HCT116 (cell line): ENCODE measurements at regions not wholly inside any gene's neighbourhood (a gene's known extent, or its start where the extent isn't known, plus 50 kb on each side); places are given as distances from the start of the nearest gene placed in this dataset.

Experiments used
- ATAC-seq: fragments of 200-7000 bp; cut with Tn5 transposase; 2 replicates; pipeline ENCODE4 v1.9.1; 2020; ENCODE audit warnings: mild to moderate bottlenecking, moderate library complexity
- BruUV-seq: library from RNA; stranded (reverse); fragments of 400-500 nt; replicated peaks from 2 replicates; lab custom pipeline; 2021; lab: Mats Ljungman, UMichigan
- CTCF ChIA-PET: fragments of 300-600 bp; sonication (Branson Sonifier 250); formaldehyde crosslinking; loops from one replicate; lab custom pipeline; 2021; ENCODE audit warnings: antibody characterized with exemption; lab: Charles Lee
- POLR2A ChIA-PET: fragments of 300-600, 350-600 bp; sonication (Branson Sonifier 250); formaldehyde crosslinking; loops from one replicate; lab custom pipeline; 2021; ENCODE audit warnings: antibody characterized with exemption; lab: Charles Lee
- RAD21 ChIA-PET, 2 experiments: fragments of 300-600 bp; sonication (Branson Sonifier 250); formaldehyde crosslinking; loops; one replicate each; lab custom pipeline; 2023; ENCODE audit warnings: low total read pairs in 2 of 2; ENCODE audit not compliant: uncharacterized antibody in 2 of 2, unreplicated experiment in 2 of 2, low non-redundant PET in 1 of 2; lab: Charles Lee
- DNase-seq: peaks from one replicate; pipeline ENCODE4 v3.0.0-alpha.2; 2010; ENCODE audit warnings: low read depth, low spot score
- H2AFZ ChIP-seq: fragments of 200-600 bp; shearing (Covaris generic), sonication (generic); 2 replicates; pipeline ENCODE4 v1.6.1; 2017; ENCODE audit warnings: low read depth, mixed run types, mixed read lengths, antibody characterized with exemption, low read length; ENCODE audit not compliant: poor library complexity, severe bottlenecking
- H3K27ac ChIP-seq: 2 replicates; pipeline ENCODE4 v1.5.1; 2012; ENCODE audit warnings: low read depth, low read length
- H3K27me3 ChIP-seq: fragments of 200-600 bp; sonication (generic); 2 replicates; pipeline ENCODE4 v1.6.1; 2016; ENCODE audit warnings: mixed run types, low read length, mixed read lengths; ENCODE audit not compliant: insufficient read depth
- H3K36me3 ChIP-seq, 2 experiments: fragments of 200-500 bp in 1 of 2; fragments of 200-600 bp in 1 of 2; sonication (Bioruptor generic) in 1 of 2; sonication (generic) in 1 of 2; 2 replicates each; pipeline versions ENCODE4 v1.5.1 to v1.6.1; 2014 to 2016; ENCODE audit warnings: low read length in 2 of 2, inconsistent platforms in 1 of 2, mixed read lengths in 1 of 2, mixed run types in 1 of 2; ENCODE audit not compliant: insufficient read depth in 2 of 2, control insufficient read depth in 1 of 2
- H3K4me1 ChIP-seq, 2 experiments: fragments of 200-600 bp in 1 of 2; sonication (generic) in 1 of 2; 2 replicates each; pipeline versions ENCODE4 v1.5.1 to v1.6.1; 2012 to 2017; ENCODE audit warnings: low read length in 2 of 2, inconsistent platforms in 1 of 2, mild to moderate bottlenecking in 1 of 2, mixed read lengths in 1 of 2, mixed run types in 1 of 2, moderate library complexity in 1 of 2; ENCODE audit not compliant: insufficient read depth in 2 of 2, control insufficient read depth in 1 of 2
- H3K4me2 ChIP-seq: fragments of 200-600 bp; sonication (generic); 2 replicates; pipeline ENCODE4 v1.6.1; 2017; ENCODE audit warnings: mixed run types, low read length, mixed read lengths
- H3K4me3 ChIP-seq, 2 experiments: fragments of 200-600 bp in 1 of 2; sonication (generic) in 1 of 2; replicated peaks in 1 of 2; 2 replicates each; pipeline ENCODE4 v1.5.1; 2011 to 2016; ENCODE audit warnings: low read length in 2 of 2, control low read depth in 1 of 2, low read depth in 1 of 2, mild to moderate bottlenecking in 1 of 2, mixed read lengths in 1 of 2, mixed run types in 1 of 2
- H3K79me2 ChIP-seq: fragments of 200-600 bp; sonication (generic); 2 replicates; pipeline ENCODE4 v1.6.1; 2017; ENCODE audit warnings: mild to moderate bottlenecking, mixed run types, low read length, moderate library complexity, mixed read lengths; ENCODE audit not compliant: insufficient read depth
- H3K9ac ChIP-seq: fragments of 200-600 bp; sonication (generic); 2 replicates; pipeline ENCODE4 v1.6.1; 2016; ENCODE audit warnings: low read length, mixed read lengths
- H3K9me2 ChIP-seq: fragments of 200-600 bp; sonication (generic), shearing (Covaris generic); 2 replicates; pipeline ENCODE4 v1.6.1; 2017; ENCODE audit warnings: mixed run types, mild to moderate bottlenecking, moderate library complexity; ENCODE audit not compliant: insufficient read depth
- H3K9me3 ChIP-seq, 2 experiments: fragments of 200-500 bp in 1 of 2; fragments of 200-600 bp in 1 of 2; sonication (Bioruptor generic) in 1 of 2; sonication (generic) in 1 of 2; 2 replicates each; pipeline ENCODE4 v1.6.1; 2014 to 2017; ENCODE audit warnings: low read length in 2 of 2, mixed read lengths in 2 of 2, inconsistent platforms in 1 of 2, low read depth in 1 of 2, mild to moderate bottlenecking in 1 of 2, mixed run types in 1 of 2, moderate library complexity in 1 of 2; ENCODE audit not compliant: control insufficient read depth in 1 of 2, insufficient read depth in 1 of 2
- H4K20me1 ChIP-seq: fragments of 200-600 bp; sonication (generic), shearing (Covaris generic); 2 replicates; pipeline ENCODE4 v1.6.1; 2017; ENCODE audit warnings: mixed run types, mild to moderate bottlenecking, moderate library complexity; ENCODE audit not compliant: insufficient read depth
- CTCF ChIP-seq, 3 experiments: fragments of 200-600 bp in 1 of 3; sonication (generic) in 1 of 3; IDR thresholded peaks in 2 of 3; conservative IDR thresholded peaks in 1 of 3; 2 replicates each; pipeline ENCODE4 v1.5.1; 2012 to 2017; ENCODE audit warnings: low read depth in 2 of 3, low read length in 2 of 3, antibody characterized with exemption in 1 of 3, borderline replicate concordance in 1 of 3, control low read depth in 1 of 3, mild to moderate bottlenecking in 1 of 3, mixed read lengths in 1 of 3, mixed run types in 1 of 3, moderate library complexity in 1 of 3; ENCODE audit not compliant: insufficient read depth in 1 of 3
- EGR1 ChIP-seq: IDR thresholded peaks from 2 replicates; pipeline ENCODE4 v1.6.1; 2012; ENCODE audit warnings: low read depth
- EZH2 ChIP-seq: fragments of 200-600 bp; sonication (generic); IDR thresholded peaks from 2 replicates; pipeline ENCODE4 v1.6.1; 2017; ENCODE audit warnings: antibody characterized with exemption, mixed run types
- EZH2phosphoT487 ChIP-seq: fragments of 200-600 bp; IDR thresholded peaks from 2 replicates; pipeline ENCODE4 v1.6.1; 2018; ENCODE audit warnings: antibody characterized with exemption, borderline replicate concordance
- RAD21 ChIP-seq: IDR thresholded peaks from 2 replicates; pipeline ENCODE4 v1.6.1; 2012; ENCODE audit warnings: low read depth, mild to moderate bottlenecking
- REST ChIP-seq: IDR thresholded peaks from 2 replicates; pipeline ENCODE4 v1.6.1; 2012; ENCODE audit warnings: low read depth
- SIN3A ChIP-seq: IDR thresholded peaks from 2 replicates; pipeline ENCODE4 v1.6.1; 2012; ENCODE audit warnings: low read depth
- SRF ChIP-seq: IDR thresholded peaks from 2 replicates; pipeline ENCODE4 v1.6.1; 2012; ENCODE audit warnings: low read depth
- TCF7L2 ChIP-seq: IDR thresholded peaks from 2 replicates; pipeline ENCODE4 v1.7.0; 2011; ENCODE audit warnings: borderline replicate concordance, inconsistent platforms; ENCODE audit not compliant: insufficient read depth, insufficient read length; ENCODE audit errors: extremely low read depth
- YY1 ChIP-seq: IDR thresholded peaks from 2 replicates; pipeline ENCODE4 v1.6.1; 2011; ENCODE audit warnings: low read length, low read depth, moderate library complexity, mild to moderate bottlenecking; ENCODE audit not compliant: insufficient replicate concordance; ENCODE audit errors: extremely low read depth
- ZBTB33 ChIP-seq: IDR thresholded peaks from 2 replicates; pipeline ENCODE4 v1.6.1; 2011; ENCODE audit warnings: mild to moderate bottlenecking, low read length, moderate library complexity; ENCODE audit not compliant: insufficient replicate concordance; ENCODE audit errors: extremely low read depth
- ZFX ChIP-seq: fragments of 450-650 bp; IDR thresholded peaks from 2 replicates; pipeline ENCODE4 v1.6.1; 2017
- ZNF274 ChIP-seq: fragments of 200-500 bp; sonication (Bioruptor generic); IDR thresholded peaks from 2 replicates; pipeline ENCODE4 v1.6.1; 2014; ENCODE audit warnings: mild to moderate bottlenecking, low read depth, low read length, inconsistent platforms
- intact Hi-C: fragments of 100-400 bp; cut with micrococcal nuclease; formaldehyde crosslinking; loops from 2 replicates; pipeline ENCODE4 v1.10.0; 2022
- TF ChIP-seq, protein P1 (sequence below): IDR thresholded peaks from 2 replicates; pipeline ENCODE4 v1.6.1; 2012

DNA sequence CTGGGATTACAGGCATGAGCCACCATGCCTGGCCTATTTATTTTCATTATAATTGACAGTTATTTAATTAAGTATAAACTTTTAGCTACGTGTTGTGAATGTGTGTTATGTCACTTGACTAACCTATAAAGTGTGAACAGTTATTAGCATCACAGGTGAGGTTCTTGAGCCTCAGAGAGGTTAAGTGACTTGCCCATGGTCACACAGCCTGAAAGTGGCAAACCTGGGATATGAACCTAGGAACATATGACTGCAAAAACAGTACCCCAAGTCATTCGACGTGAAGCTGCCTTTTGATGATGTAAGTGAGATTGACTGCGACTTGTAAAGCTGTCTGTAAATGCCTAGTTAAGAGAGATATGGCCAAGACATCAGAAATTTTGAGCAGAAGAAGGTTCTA lies 77.9 kb upstream of the SALL4 start:
- H2AFZ ChIP-seq = no peak overlapping the region
- TF ChIP-seq EGR1 (no peak), SIN3A (no peak), CTCF (IDR thresholded peaks at IDR 0.05 in 2 of 3, conservative IDR thresholded peaks at IDR 0.05 in 1 of 3; ENCODE audit: borderline replicate concordance in 1 of 3, insufficient read depth in 1 of 3, low read depth in 2 of 3, low read length in 2 of 3) (no peak), ZNF274 (no peak), SRF (no peak), EZH2phosphoT487 (no peak), EZH2 (no peak), TCF7L2 (no peak), REST (no peak), ZBTB33 (no peak), YY1 (no peak), ZFX (no peak), RAD21 (no peak)
- TF ChIP-seq, protein P1, sequence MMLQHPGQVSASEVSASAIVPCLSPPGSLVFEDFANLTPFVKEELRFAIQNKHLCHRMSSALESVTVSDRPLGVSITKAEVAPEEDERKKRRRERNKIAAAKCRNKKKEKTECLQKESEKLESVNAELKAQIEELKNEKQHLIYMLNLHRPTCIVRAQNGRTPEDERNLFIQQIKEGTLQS = no peak
- H3K4me1 ChIP-seq = no peaks in the 10 kb centered on the region
- ATAC-seq (no peak), DNase-seq (no peak)
- H3K27ac ChIP-seq = no peak overlapping the region
- no peaks in the 10 kb centered on the region for H3K36me3 ChIP-seq
- intact Hi-C loops = no loop called here
- no TSS peak for BruUV-seq
- no peaks in the 10 kb centered on the region for H4K20me1 ChIP-seq
- H3K27me3 ChIP-seq = no peaks in the 10 kb centered on the region
- ChIA-PET CTCF (no interaction called here), RAD21 (no interaction called here), POLR2A (no interaction called here)
- H3K9ac ChIP-seq = no peak overlapping the region
- no peaks in the 10 kb centered on the region for H3K9me3 ChIP-seq
- H3K79me2 ChIP-seq = no peaks in the 10 kb centered on the region
- H3K4me2 ChIP-seq = no peak overlapping the region
- H3K9me2 ChIP-seq = no peaks in the 10 kb centered on the region
- H3K4me3 ChIP-seq = no peak overlapping the region
